IPS-NIHi7 (cell line): ENCODE measurements at regions not wholly inside any gene's neighbourhood (a gene's known extent, or its start where the extent isn't known, plus 50 kb on each side); places are given as distances from the start of the nearest gene placed in this dataset.

Experiments used
- DNase-seq: peaks from one replicate; pipeline ENCODE4 v3.0.0; 2012; ENCODE audit warnings: mixed read lengths; ENCODE audit errors: extremely low spot score

- no peak for DNase-seq
Measured at GRCh38 chr20:52402950-52403349, 211.4 kb upstream of the ZFP64 start.

GRCh38 chr20:52402514-52402913 lies 210.9 kb upstream of the ZFP64 start:
- DNase-seq, result no peak

- DNase-seq, result no peak
Measured at GRCh38 chr20:52401431-52401830, 209.9 kb upstream of the ZFP64 start.

- DNase-seq, result no peak
Measured at GRCh38 chr20:52399352-52399751, 207.8 kb upstream of the ZFP64 start.

GRCh38 chr20:52389606-52390005 lies 198.0 kb upstream of the ZFP64 start:
- DNase-seq, result no peak

- no peak for DNase-seq
Measured at GRCh38 chr20:52383995-52384621, 192.5 kb upstream of the ZFP64 start.

GRCh38 chr20:52382933-52383332 lies 191.4 kb upstream of the ZFP64 start:
- no peak for DNase-seq

- DNase-seq, result peak; percentile 68
Measured at GRCh38 chr20:52379723-52380336, 188.3 kb upstream of the ZFP64 start.

GRCh38 chr20:52372169-52372568 lies 180.6 kb upstream of the ZFP64 start:
- DNase-seq, result no peak

- DNase-seq, result no peak
Measured at GRCh38 chr20:52365688-52366087, 174.1 kb upstream of the ZFP64 start.

GRCh38 chr20:52364405-52364804 lies 172.8 kb upstream of the ZFP64 start:
- no peak for DNase-seq

- no peak for DNase-seq
Measured at GRCh38 chr20:52361650-52362049, 170.1 kb upstream of the ZFP64 start.

- no peak for DNase-seq
Measured at GRCh38 chr20:52349806-52350205, 158.2 kb upstream of the ZFP64 start.

- DNase-seq, result no peak
Measured at GRCh38 chr20:52348434-52348833, 156.9 kb upstream of the ZFP64 start.

GRCh38 chr20:52346797-52347196 lies 155.2 kb upstream of the ZFP64 start:
- no peak for DNase-seq

- DNase-seq, result no peak
Measured at GRCh38 chr20:52342913-52343312, 151.3 kb upstream of the ZFP64 start.

- DNase-seq, result no peak
Measured at GRCh38 chr20:52340036-52340634, 148.6 kb upstream of the ZFP64 start.

- DNase-seq, result no peak
Measured at GRCh38 chr20:52332649-52333250, 141.2 kb upstream of the ZFP64 start.

- DNase-seq, result no peak
Measured at GRCh38 chr20:52332230-52332629, 140.7 kb upstream of the ZFP64 start.

GRCh38 chr20:52331655-52332054 lies 140.1 kb upstream of the ZFP64 start:
- DNase-seq, result no peak

- DNase-seq, result no peak
Measured at GRCh38 chr20:52321396-52321795, 129.8 kb upstream of the ZFP64 start.

- DNase-seq, result no peak
Measured at GRCh38 chr20:52318651-52319050, 127.1 kb upstream of the ZFP64 start.

- peak; percentile 71 for DNase-seq
Measured at GRCh38 chr20:52313341-52313963, 121.9 kb upstream of the ZFP64 start.
